HCT116 (cell line): ENCODE measurements at regions not wholly inside any gene's neighbourhood (a gene's known extent, or its start where the extent isn't known, plus 50 kb on each side); places are given as distances from the start of the nearest gene placed in this dataset.

Experiments used
- EZH2 ChIP-seq: fragments of 200-600 bp; sonication (generic); IDR thresholded peaks from 2 replicates; pipeline ENCODE4 v1.6.1; 2017; ENCODE audit warnings: antibody characterized with exemption, mixed run types
- EZH2phosphoT487 ChIP-seq: fragments of 200-600 bp; IDR thresholded peaks from 2 replicates; pipeline ENCODE4 v1.6.1; 2018; ENCODE audit warnings: antibody characterized with exemption, borderline replicate concordance
- POLR2A ChIP-seq: IDR thresholded peaks from 2 replicates; pipeline ENCODE4 v1.7.0; 2011; ENCODE audit warnings: borderline replicate concordance; ENCODE audit not compliant: insufficient read depth, insufficient read length; ENCODE audit errors: extremely low read depth
- POLR2AphosphoS5 ChIP-seq: IDR thresholded peaks from 2 replicates; pipeline ENCODE4 v1.6.1; 2011; ENCODE audit warnings: mild to moderate bottlenecking, low read depth, low read length, moderate library complexity
- SP1 ChIP-seq: IDR thresholded peaks from 2 replicates; pipeline ENCODE4 v1.6.1; 2012; ENCODE audit warnings: low read depth
- SRF ChIP-seq: IDR thresholded peaks from 2 replicates; pipeline ENCODE4 v1.6.1; 2012; ENCODE audit warnings: low read depth
- YY1 ChIP-seq: IDR thresholded peaks from 2 replicates; pipeline ENCODE4 v1.6.1; 2011; ENCODE audit warnings: low read length, low read depth, moderate library complexity, mild to moderate bottlenecking; ENCODE audit not compliant: insufficient replicate concordance; ENCODE audit errors: extremely low read depth
- ZNF274 ChIP-seq: fragments of 200-500 bp; sonication (Bioruptor generic); IDR thresholded peaks from 2 replicates; pipeline ENCODE4 v1.6.1; 2014; ENCODE audit warnings: mild to moderate bottlenecking, low read depth, low read length, inconsistent platforms
- TF ChIP-seq, protein P1 (sequence below): IDR thresholded peaks from 2 replicates; pipeline ENCODE4 v1.6.1; 2012
- TF ChIP-seq, protein P2 (sequence below), 3 experiments: fragments of 200-600 bp in 1 of 3; sonication (generic) in 1 of 3; IDR thresholded peaks in 2 of 3; conservative IDR thresholded peaks in 1 of 3; 2 replicates each; pipeline ENCODE4 v1.5.1; 2012 to 2017; ENCODE audit warnings: low read depth in 2 of 3, low read length in 2 of 3, antibody characterized with exemption in 1 of 3, borderline replicate concordance in 1 of 3, control low read depth in 1 of 3, mild to moderate bottlenecking in 1 of 3, mixed read lengths in 1 of 3, mixed run types in 1 of 3, moderate library complexity in 1 of 3; ENCODE audit not compliant: insufficient read depth in 1 of 3

DNA sequence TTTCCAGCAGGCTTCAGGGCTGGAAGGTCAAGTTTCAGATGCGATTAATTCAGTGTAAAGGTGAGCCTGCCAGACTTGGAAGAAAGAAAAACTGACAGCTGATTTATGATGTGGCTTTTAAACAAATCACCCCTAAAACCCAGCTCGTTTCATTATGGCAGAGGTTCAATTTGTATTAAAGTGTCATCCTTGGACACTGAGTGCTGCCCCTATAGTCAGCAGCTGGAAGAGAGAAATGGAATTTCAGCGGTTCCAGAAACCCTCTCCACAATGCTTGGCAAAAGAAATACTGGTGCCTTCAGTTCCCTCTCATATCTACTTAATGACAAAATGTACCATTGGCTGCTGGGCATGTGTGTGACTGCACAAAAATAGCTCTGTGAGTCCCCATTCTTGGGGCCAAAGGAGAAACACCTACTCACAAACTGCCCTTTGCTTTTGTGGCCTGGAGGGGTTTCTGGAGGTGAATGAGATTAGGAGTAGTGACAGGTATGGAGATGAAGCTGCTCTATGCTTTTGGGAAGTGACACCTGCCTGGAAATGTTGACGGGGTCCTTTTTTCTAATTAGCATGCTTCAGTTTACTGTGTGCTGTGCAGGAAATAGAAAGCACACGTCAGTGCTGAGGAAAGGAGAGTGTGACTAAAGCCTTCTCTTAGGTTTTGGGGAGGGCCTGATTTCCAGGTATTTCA lies 95.1 kb upstream of the TSPAN2 start:
- TF ChIP-seq EZH2 (no peak), POLR2A (no peak), SP1 (no peak), EZH2phosphoT487 (no peak), ZNF274 (no peak), YY1 (no peak), SRF (no peak), POLR2AphosphoS5 (no peak)
- TF ChIP-seq, protein P1, sequence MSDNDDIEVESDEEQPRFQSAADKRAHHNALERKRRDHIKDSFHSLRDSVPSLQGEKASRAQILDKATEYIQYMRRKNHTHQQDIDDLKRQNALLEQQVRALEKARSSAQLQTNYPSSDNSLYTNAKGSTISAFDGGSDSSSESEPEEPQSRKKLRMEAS = no peak
- TF ChIP-seq, protein P2, sequence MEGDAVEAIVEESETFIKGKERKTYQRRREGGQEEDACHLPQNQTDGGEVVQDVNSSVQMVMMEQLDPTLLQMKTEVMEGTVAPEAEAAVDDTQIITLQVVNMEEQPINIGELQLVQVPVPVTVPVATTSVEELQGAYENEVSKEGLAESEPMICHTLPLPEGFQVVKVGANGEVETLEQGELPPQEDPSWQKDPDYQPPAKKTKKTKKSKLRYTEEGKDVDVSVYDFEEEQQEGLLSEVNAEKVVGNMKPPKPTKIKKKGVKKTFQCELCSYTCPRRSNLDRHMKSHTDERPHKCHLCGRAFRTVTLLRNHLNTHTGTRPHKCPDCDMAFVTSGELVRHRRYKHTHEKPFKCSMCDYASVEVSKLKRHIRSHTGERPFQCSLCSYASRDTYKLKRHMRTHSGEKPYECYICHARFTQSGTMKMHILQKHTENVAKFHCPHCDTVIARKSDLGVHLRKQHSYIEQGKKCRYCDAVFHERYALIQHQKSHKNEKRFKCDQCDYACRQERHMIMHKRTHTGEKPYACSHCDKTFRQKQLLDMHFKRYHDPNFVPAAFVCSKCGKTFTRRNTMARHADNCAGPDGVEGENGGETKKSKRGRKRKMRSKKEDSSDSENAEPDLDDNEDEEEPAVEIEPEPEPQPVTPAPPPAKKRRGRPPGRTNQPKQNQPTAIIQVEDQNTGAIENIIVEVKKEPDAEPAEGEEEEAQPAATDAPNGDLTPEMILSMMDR (IDR thresholded peaks at IDR 0.05 in 2 of 3, conservative IDR thresholded peaks at IDR 0.05 in 1 of 3; ENCODE audit: borderline replicate concordance in 1 of 3, insufficient read depth in 1 of 3, low read depth in 2 of 3, low read length in 2 of 3) = no peak; a peak in 1 of 6 replicates
